ENCODE measurements at regions not wholly inside any gene's neighbourhood (a gene's known extent, or its start where the extent isn't known, plus 50 kb on each side); places are given as distances from the start of the nearest gene placed in this dataset.

DNA sequence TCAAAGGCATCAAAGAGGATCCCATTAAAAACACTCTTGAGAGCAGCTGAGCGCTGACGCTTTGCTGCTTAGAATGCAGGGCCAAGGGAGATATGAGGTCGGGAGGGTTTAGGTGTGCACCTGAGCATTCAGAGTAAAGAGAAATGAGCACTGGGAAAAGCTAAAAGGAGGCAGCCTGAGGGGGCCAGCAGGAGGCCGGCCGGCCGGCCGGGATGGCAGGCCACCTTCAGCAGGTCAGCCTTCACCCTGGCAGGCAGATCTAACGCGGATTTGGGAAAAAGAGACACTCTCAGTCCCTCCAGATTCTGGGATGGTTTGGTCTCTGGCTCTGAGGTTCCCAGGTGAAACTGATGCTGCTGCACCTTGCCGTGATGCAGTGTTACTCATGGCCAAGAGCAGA, 393.5 kb downstream of the TRIML1 start:
- peaks cover 6% of the 10 kb centered on the region for H3K9me3 Mint-ChIP-seq (ENCODE audit: low read depth)
- H3K4me3 Mint-ChIP-seq = no peak overlapping the region
- ChIA-PET POLR2A (no interaction called here), CTCF (no interaction called here)
- H3K36me3 Mint-ChIP-seq (ENCODE audit: low read depth) = no peaks in the 10 kb centered on the region
- no peaks in the 10 kb centered on the region for H3K4me1 Mint-ChIP-seq
- ATAC-seq (no peak), DNase-seq (no peak)
- no peak overlapping the region for H3K27ac Mint-ChIP-seq
- H3K27me3 Mint-ChIP-seq = no peaks in the 10 kb centered on the region
- intact Hi-C loops (cut with DNase I, micrococcal nuclease) = no loop called here

DNA sequence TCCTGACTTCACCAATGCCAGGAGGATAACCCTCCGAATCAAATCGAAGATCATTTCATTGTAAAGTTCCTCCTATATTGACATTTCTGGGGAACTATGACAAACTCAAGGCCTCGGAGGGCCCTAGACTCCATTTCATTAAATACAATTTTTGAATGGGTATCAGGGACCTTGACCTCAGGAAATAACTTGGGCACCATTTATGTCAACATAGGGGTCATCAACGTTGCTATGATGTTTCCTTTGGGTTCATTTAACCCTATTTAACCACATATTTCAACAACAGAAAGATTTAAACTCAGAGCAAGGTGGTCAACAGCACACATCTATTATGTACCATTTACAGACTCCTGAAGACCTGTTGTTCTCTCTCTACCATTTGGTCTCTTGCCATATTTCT, 395.1 kb downstream of the TRIML1 start:
- H3K9me3 Mint-ChIP-seq (ENCODE audit: low read depth) = peaks cover 8% of the 10 kb centered on the region
- no peak for ATAC-seq
- H3K27ac Mint-ChIP-seq = no peak overlapping the region
- H3K4me3 Mint-ChIP-seq = no peak overlapping the region
- intact Hi-C loops (cut with DNase I, micrococcal nuclease) = no loop called here
- DNase-seq = no peak
- CTCF ChIA-PET = no interaction called here
- H3K36me3 Mint-ChIP-seq (ENCODE audit: low read depth) = no peaks in the 10 kb centered on the region
- POLR2A ChIA-PET = no interaction called here
- H3K27me3 Mint-ChIP-seq = no peaks in the 10 kb centered on the region
- no peaks in the 10 kb centered on the region for H3K4me1 Mint-ChIP-seq

DNA sequence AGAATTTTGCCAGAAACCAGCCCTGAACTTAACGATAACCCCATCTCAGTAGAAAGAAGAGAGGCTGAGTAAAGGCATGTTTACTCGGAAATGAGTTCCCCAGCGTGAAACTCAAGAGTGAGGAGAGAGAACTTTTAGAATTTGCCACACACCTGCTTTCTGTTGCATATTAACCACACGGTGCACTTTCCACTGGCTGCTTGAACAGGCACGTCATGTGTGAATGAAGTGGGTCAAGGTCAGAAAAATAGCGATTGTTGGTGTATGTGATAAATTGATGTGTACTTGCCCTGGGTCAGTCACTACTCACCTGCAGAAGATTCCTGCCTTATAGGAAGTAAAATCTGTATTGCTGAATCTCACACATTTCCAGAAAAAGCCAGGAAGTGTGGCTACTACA, 395.7 kb downstream of the TRIML1 start:
- ATAC-seq (no peak), DNase-seq (no peak)
- H3K27me3 Mint-ChIP-seq = no peaks in the 10 kb centered on the region
- no peaks in the 10 kb centered on the region for H3K4me1 Mint-ChIP-seq
- no peaks in the 10 kb centered on the region for H3K36me3 Mint-ChIP-seq (ENCODE audit: low read depth)
- H3K27ac Mint-ChIP-seq = no peak overlapping the region
- H3K4me3 Mint-ChIP-seq = no peak overlapping the region
- intact Hi-C loops (cut with DNase I, micrococcal nuclease) = no loop called here
- peaks cover 8% of the 10 kb centered on the region for H3K9me3 Mint-ChIP-seq (ENCODE audit: low read depth)
- POLR2A ChIA-PET = no interaction called here
- CTCF ChIA-PET = no interaction called here

DNA sequence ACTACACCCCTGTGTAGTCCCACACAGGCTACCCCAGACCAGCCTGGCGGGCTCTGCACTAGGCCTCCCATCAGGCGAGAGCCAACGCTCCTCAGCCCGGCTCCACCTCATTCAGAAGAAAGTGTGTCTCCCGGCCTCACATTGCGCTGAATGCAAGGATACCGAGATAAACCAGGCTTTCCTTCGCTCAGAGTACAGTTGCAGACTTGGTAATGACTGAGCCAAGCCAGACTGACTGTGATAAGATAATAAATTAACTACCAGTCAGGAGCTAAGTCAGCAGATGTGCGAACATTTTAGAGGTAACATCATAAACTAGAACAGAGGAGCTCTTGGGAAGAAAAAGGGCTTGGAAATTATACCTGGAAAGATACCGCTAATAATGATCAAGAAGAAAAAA, 397.6 kb downstream of the TRIML1 start:
- no peak for DNase-seq
- Mint-ChIP-seq H3K4me3 (no peak overlapping the region), H3K4me1 (no peaks in the 10 kb centered on the region), H3K9me3 (ENCODE audit: low read depth) (peaks cover 6% of the 10 kb centered on the region), H3K36me3 (ENCODE audit: low read depth) (no peaks in the 10 kb centered on the region), H3K27me3 (no peaks in the 10 kb centered on the region), H3K27ac (no peak overlapping the region)
- ATAC-seq = no peak
- intact Hi-C loops (cut with DNase I, micrococcal nuclease) = no loop called here
- ChIA-PET CTCF (no interaction called here), POLR2A (no interaction called here)

DNA sequence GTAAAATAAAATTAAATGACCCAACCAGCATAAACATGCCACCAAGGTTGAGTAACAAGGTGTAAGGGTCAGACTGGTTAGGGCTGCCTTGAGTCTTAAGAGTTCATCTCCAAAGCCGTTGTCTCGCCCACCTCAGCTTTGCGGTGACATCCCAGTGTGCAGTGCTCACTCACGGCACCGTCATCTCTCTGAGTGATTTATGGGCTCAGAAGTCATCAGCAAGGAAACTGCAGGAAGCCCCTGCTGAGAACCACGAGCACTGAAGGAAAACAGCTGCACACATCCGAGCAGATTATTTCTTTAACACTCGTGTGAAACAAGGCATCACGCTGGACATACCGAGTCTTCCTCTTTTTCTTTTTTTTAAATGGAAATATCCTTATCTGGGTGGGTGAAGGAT, 411.1 kb downstream of the TRIML1 start:
- H3K27ac Mint-ChIP-seq = no peak overlapping the region
- no peaks in the 10 kb centered on the region for H3K4me1 Mint-ChIP-seq
- ChIA-PET POLR2A (no interaction called here), CTCF (no interaction called here)
- no peak for DNase-seq
- H3K9me3 Mint-ChIP-seq (ENCODE audit: low read depth) = peaks cover 6% of the 10 kb centered on the region
- intact Hi-C loops (cut with DNase I, micrococcal nuclease) = no loop called here
- H3K36me3 Mint-ChIP-seq (ENCODE audit: low read depth) = no peaks in the 10 kb centered on the region
- H3K27me3 Mint-ChIP-seq = no peaks in the 10 kb centered on the region
- no peak overlapping the region for H3K4me3 Mint-ChIP-seq
- ATAC-seq = no peak

DNA sequence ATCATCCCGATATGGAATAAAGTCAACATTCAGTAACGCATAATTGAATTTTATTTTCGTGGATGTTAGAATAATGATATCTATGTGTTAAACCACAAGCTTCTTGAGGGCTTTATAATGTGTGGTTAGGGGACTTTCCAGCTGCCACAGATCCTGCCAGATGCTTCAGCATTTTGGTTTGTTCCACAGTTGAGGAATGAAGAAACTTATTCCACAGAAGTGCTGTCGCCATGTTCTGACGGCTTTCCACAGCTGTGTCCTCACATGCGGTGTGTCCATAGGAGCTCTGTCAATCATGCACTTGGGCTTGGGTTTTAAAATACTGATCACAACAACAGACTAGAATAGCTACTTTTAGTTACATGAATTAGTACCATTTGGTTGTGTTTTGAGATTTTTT, 411.9 kb downstream of the TRIML1 start:
- intact Hi-C loops (cut with DNase I, micrococcal nuclease) = no loop called here
- Mint-ChIP-seq H3K4me3 (no peak overlapping the region), H3K27me3 (no peaks in the 10 kb centered on the region), H3K36me3 (ENCODE audit: low read depth) (no peaks in the 10 kb centered on the region), H3K4me1 (no peaks in the 10 kb centered on the region), H3K27ac (no peak overlapping the region), H3K9me3 (ENCODE audit: low read depth) (peaks cover 7% of the 10 kb centered on the region)
- ATAC-seq (no peak), DNase-seq (no peak)
- POLR2A ChIA-PET = no interaction called here
- CTCF ChIA-PET = interaction anchor here (0.6 kb wide), 1 partner anchor 882 kb away, joined by 3 read pairs; no protein-coding TSS in a partner anchor

DNA sequence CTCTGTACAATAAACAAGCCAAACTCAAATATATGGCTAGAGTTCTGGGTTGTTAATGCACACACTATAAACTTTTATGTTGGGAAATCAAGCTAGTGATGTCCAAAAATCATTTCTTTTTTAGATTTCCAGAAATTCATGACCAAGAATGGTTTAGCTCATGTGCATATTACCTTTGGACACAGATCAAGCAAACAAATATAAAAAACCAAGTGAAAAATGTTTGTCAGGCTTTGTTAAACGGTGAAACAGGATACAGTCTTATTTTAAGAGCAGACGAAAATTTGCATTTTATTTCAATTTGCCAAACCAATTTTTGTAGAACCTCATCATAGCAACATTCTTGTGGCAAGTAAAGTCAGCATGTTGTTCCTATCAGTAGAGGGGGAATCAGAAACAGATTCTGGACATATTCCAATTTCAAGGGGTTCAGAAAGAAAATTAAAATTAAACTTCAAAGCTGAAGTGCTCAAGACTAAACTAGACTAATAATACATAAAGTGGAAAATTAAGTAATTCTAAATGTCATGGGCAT, 413.6 kb downstream of the TRIML1 start:
- Mint-ChIP-seq H3K9me3 (ENCODE audit: low read depth) (peaks cover 7% of the 10 kb centered on the region), H3K27ac (no peak overlapping the region), H3K27me3 (no peaks in the 10 kb centered on the region), H3K36me3 (ENCODE audit: low read depth) (no peaks in the 10 kb centered on the region), H3K4me1 (no peaks in the 10 kb centered on the region), H3K4me3 (no peak overlapping the region)
- CTCF ChIA-PET = no interaction called here
- POLR2A ChIA-PET = no interaction called here
- intact Hi-C loops (cut with DNase I, micrococcal nuclease) = no loop called here
- DNase-seq = no peak
- ATAC-seq = no peak

DNA sequence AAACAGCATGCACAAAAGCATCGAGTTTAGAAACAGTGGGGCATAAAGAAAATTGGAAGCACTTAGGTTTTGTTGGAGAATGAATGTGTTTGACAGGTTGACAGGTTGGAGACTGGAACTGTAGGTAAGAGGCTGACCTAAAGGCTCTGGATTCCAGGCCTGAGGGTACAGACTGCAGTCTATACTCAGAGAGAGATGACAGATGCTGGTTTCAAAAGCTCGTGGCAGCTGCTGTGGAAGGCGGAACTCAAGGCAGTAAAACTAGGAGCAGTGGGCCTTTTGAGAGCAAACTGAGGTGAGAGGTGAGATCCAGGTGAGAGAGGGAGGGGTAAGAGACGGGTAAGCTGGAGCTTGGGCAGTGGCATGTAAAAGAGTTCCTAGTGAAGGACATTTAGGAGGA, 415.2 kb downstream of the TRIML1 start:
- peaks cover 7% of the 10 kb centered on the region for H3K9me3 Mint-ChIP-seq (ENCODE audit: low read depth)
- ChIA-PET POLR2A (no interaction called here), CTCF (no interaction called here)
- intact Hi-C loops (cut with DNase I, micrococcal nuclease) = no loop called here
- no peak for ATAC-seq
- no peaks in the 10 kb centered on the region for H3K36me3 Mint-ChIP-seq (ENCODE audit: low read depth)
- no peaks in the 10 kb centered on the region for H3K27me3 Mint-ChIP-seq
- H3K4me3 Mint-ChIP-seq = no peak overlapping the region
- H3K27ac Mint-ChIP-seq = no peak overlapping the region
- no peak for DNase-seq
- no peaks in the 10 kb centered on the region for H3K4me1 Mint-ChIP-seq

DNA sequence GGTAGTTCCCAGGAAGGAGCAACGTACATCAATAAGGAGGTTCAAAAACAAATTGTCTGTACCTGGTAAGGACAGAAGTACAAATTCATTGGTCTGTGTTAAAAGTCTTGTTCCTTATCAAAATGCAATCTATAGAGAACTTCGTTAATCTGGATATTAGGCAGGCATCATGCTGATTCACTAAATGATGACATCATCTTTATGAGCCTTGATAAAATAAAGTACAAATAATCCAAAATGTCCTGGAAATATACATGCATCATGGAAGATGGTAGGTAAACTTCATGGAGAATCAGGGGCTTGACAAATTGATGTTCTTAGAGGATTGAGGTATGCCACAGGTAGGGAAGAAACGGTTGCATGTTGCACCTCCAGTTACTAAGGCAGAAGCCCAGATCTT, 433.9 kb downstream of the TRIML1 start:
- H3K27ac Mint-ChIP-seq = no peak overlapping the region
- no peaks in the 10 kb centered on the region for H3K36me3 Mint-ChIP-seq (ENCODE audit: low read depth)
- H3K4me3 Mint-ChIP-seq = no peak overlapping the region
- POLR2A ChIA-PET = no interaction called here
- DNase-seq (no peak), ATAC-seq (no peak)
- peaks cover 22% of the 10 kb centered on the region for H3K9me3 Mint-ChIP-seq (ENCODE audit: low read depth)
- no peaks in the 10 kb centered on the region for H3K27me3 Mint-ChIP-seq
- CTCF ChIA-PET = no interaction called here
- intact Hi-C loops (cut with DNase I, micrococcal nuclease) = no loop called here
- H3K4me1 Mint-ChIP-seq = no peaks in the 10 kb centered on the region

DNA sequence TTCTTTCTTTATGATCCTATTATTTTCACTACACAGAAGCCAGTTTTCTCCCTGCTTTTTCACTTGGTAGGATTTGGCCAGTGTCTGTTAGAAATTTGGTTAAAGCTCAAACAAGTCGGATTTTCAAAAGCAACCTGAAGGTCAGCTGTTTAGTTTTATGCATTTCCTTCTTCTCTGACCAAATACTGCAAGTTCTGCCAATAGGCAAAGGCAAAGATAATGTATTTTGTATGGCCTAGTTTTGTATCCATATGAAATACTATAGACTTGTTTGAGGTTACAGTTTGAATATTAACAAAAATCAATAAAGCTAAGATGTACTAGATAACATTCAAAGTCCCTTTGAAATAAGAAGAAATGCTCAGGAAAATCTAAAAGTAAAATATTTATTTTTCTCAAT, 439.4 kb downstream of the TRIML1 start:
- Mint-ChIP-seq H3K27me3 (no peaks in the 10 kb centered on the region), H3K4me1 (no peaks in the 10 kb centered on the region), H3K4me3 (no peak overlapping the region), H3K9me3 (ENCODE audit: low read depth) (peaks cover 18% of the 10 kb centered on the region), H3K27ac (no peak overlapping the region), H3K36me3 (ENCODE audit: low read depth) (no peaks in the 10 kb centered on the region)
- ATAC-seq (no peak), DNase-seq (no peak)
- intact Hi-C loops (cut with DNase I, micrococcal nuclease) = no loop called here
- CTCF ChIA-PET = no interaction called here
- POLR2A ChIA-PET = no interaction called here

DNA sequence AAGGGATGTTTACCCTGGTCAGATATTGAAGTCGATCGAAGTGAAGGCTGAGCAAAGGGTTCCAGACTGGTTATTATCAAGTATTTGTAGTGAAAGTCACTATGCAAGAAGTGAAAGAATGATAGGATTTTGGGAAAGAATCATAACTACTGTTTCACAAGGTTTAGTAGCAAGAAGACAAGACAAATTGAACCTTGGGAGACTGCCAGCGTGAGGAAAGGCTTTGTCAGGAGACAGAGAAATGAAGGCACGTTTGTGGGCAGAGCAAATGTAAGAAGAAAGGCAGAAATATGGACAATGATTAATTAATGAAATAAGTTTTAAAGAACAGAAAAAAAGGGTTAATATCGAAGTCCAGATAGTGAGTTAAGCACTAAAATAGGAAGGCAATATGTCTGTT, 456.8 kb downstream of the TRIML1 start:
- no peak for ATAC-seq
- POLR2A ChIA-PET = no interaction called here
- no peak for DNase-seq
- H3K27ac Mint-ChIP-seq = no peak overlapping the region
- H3K36me3 Mint-ChIP-seq (ENCODE audit: low read depth) = no peaks in the 10 kb centered on the region
- H3K4me3 Mint-ChIP-seq = no peak overlapping the region
- H3K27me3 Mint-ChIP-seq = no peaks in the 10 kb centered on the region
- CTCF ChIA-PET = no interaction called here
- intact Hi-C loops (cut with DNase I, micrococcal nuclease) = no loop called here
- peaks cover 15% of the 10 kb centered on the region for H3K9me3 Mint-ChIP-seq (ENCODE audit: low read depth)
- H3K4me1 Mint-ChIP-seq = no peaks in the 10 kb centered on the region

DNA sequence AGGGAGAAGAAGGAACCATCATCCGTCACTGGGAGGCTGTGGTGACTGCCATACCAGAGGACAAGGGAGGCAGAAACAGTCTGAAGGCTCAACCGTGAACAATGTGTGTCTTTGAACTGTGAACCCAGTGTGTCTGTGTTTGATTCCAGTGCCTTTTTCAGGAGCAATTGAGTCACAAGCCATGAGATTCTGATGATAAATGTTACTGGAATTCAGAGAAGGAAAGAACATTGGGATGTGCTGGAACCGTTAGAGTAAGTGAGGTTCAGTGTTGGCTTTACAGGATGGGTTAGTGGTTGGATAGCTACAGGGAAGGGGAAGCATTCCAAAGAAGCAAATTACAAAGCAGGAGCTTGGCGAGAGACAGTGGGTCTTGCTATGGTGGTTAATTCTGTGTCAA, 464.4 kb downstream of the TRIML1 start:
- intact Hi-C loops (cut with DNase I, micrococcal nuclease) = no loop called here
- H3K4me3 Mint-ChIP-seq = no peak overlapping the region
- DNase-seq = no peak
- no peak for ATAC-seq
- H3K9me3 Mint-ChIP-seq (ENCODE audit: low read depth) = peaks cover 15% of the 10 kb centered on the region
- H3K4me1 Mint-ChIP-seq = no peaks in the 10 kb centered on the region
- POLR2A ChIA-PET = no interaction called here
- no peaks in the 10 kb centered on the region for H3K36me3 Mint-ChIP-seq (ENCODE audit: low read depth)
- no peak overlapping the region for H3K27ac Mint-ChIP-seq
- H3K27me3 Mint-ChIP-seq = no peaks in the 10 kb centered on the region
- CTCF ChIA-PET = interaction anchor here (0.5 kb wide), 1 partner anchor 113 kb away, joined by 3 read pairs; no protein-coding TSS in a partner anchor

DNA sequence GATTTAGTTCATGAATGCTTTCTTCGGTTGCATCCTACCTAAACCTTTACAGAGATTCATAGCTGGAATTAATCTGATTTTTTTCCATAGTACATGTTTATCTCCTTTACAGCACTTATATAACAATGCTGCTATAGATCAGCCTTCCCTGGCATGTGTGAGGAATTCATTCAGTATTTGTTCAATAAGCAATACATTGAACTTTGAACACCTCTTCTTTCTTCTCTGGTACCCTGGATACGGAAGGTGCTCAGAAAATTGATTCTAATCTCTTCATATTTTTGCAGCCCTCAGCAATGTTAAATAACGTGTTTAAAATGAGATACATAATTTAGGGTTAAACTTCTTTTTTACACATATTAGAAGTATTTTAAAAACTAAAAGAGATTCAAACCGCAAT, 467.4 kb downstream of the TRIML1 start:
- ChIA-PET POLR2A (no interaction called here), CTCF (no interaction called here)
- intact Hi-C loops (cut with DNase I, micrococcal nuclease) = no loop called here
- no peak for DNase-seq
- no peak for ATAC-seq
- H3K9me3 Mint-ChIP-seq (ENCODE audit: low read depth) = peaks cover 8% of the 10 kb centered on the region
- no peaks in the 10 kb centered on the region for H3K36me3 Mint-ChIP-seq (ENCODE audit: low read depth)
- no peak overlapping the region for H3K27ac Mint-ChIP-seq
- H3K27me3 Mint-ChIP-seq = no peaks in the 10 kb centered on the region
- H3K4me3 Mint-ChIP-seq = no peak overlapping the region
- H3K4me1 Mint-ChIP-seq = no peaks in the 10 kb centered on the region
